ENCODE measurements at regions not wholly inside any gene's neighbourhood (a gene's known extent, or its start where the extent isn't known, plus 50 kb on each side); places are given as distances from the start of the nearest gene placed in this dataset.

- POLR2A ChIA-PET (ENCODE audit: unreplicated experiment), result no interaction called here
- Histone ChIP-seq H4K20me1 (ENCODE audit: low read length) (no peaks in the 10 kb centered on the region), H3K9ac (ENCODE audit: low read length) (no peak overlapping the region), H3K27ac (ENCODE audit: low read length) (no peak overlapping the region), H3K9me2 (replicated peaks; ENCODE audit: low read length) (no peaks in the 10 kb centered on the region), H3F3A (ENCODE audit: low read length, unreplicated experiment) (no peaks in the 10 kb centered on the region), H3K27me3 (ENCODE audit: low read length) (peaks cover 54% of the 10 kb centered on the region), H3K9me3 (ENCODE audit: low read length) (no peaks in the 10 kb centered on the region), H3K36me3 (ENCODE audit: low read depth, low read length) (no peaks in the 10 kb centered on the region), H2AFZ (ENCODE audit: low read length) (no peak overlapping the region), H3K79me2 (ENCODE audit: low read length) (no peaks in the 10 kb centered on the region), H3K4me3 (ENCODE audit: low read length) (no peak overlapping the region), H3K4me2 (ENCODE audit: low read length) (no peak overlapping the region), H3K4me1 (ENCODE audit: insufficient read depth, low read length) (no peaks in the 10 kb centered on the region)
- CTCF ChIA-PET, result no interaction called here
- DNase-seq, result no peak
- ATAC-seq, result no peak
- intact Hi-C loops (cut with micrococcal nuclease), result no loop called here
- no TSS peak for BruUV-seq (replicated peaks)
- TF ChIP-seq EZH2 (IDR thresholded peaks at IDR 0.05; ENCODE audit: low read length, unreplicated experiment) (no peak), EZH2phosphoT487 (IDR thresholded peaks at IDR 0.05; ENCODE audit: borderline replicate concordance, low read length) (no peak), CTCF (conservative IDR thresholded peaks at IDR 0.05; ENCODE audit: low read depth, low read length) (no peak)
Observed at GRCh38 chr5:1963358-1963757, 80.6 kb upstream of the IRX4 start.

GRCh38 chr5:1962619-1963355, 80.1 kb upstream of the IRX4 start:
- no peak for TF ChIP-seq EZH2 (IDR thresholded peaks at IDR 0.05; ENCODE audit: low read length, unreplicated experiment)
- TF ChIP-seq EZH2phosphoT487 (IDR thresholded peaks at IDR 0.05; ENCODE audit: borderline replicate concordance, low read length), result no peak
- TF ChIP-seq CTCF (conservative IDR thresholded peaks at IDR 0.05; ENCODE audit: low read depth, low read length), result no peak
- ChIA-PET CTCF (no interaction called here), POLR2A (ENCODE audit: unreplicated experiment) (no interaction called here)
- H3K9me3 ChIP-seq (ENCODE audit: low read length), result no peaks in the 10 kb centered on the region
- no TSS peak for BruUV-seq (replicated peaks)
- H3K9me2 ChIP-seq (replicated peaks; ENCODE audit: low read length), result no peaks in the 10 kb centered on the region
- no peak overlapping the region for H3K4me3 ChIP-seq (ENCODE audit: low read length)
- DNase-seq (no peak), ATAC-seq (no peak)
- no peak overlapping the region for H2AFZ ChIP-seq (ENCODE audit: low read length)
- peaks cover 50% of the 10 kb centered on the region for H3K27me3 ChIP-seq (ENCODE audit: low read length)
- intact Hi-C loops (cut with micrococcal nuclease), result no loop called here
- no peak overlapping the region for H3K4me2 ChIP-seq (ENCODE audit: low read length)
- H3K27ac ChIP-seq (ENCODE audit: low read length), result no peak overlapping the region
- no peaks in the 10 kb centered on the region for H3F3A ChIP-seq (ENCODE audit: low read length, unreplicated experiment)
- no peak overlapping the region for H3K9ac ChIP-seq (ENCODE audit: low read length)
- no peaks in the 10 kb centered on the region for H3K4me1 ChIP-seq (ENCODE audit: insufficient read depth, low read length)
- H3K79me2 ChIP-seq (ENCODE audit: low read length), result no peaks in the 10 kb centered on the region
- H4K20me1 ChIP-seq (ENCODE audit: low read length), result no peaks in the 10 kb centered on the region
- no peaks in the 10 kb centered on the region for H3K36me3 ChIP-seq (ENCODE audit: low read depth, low read length)

- H3K4me2 ChIP-seq (ENCODE audit: low read length), result no peak overlapping the region
- no peak for ATAC-seq
- H3K27me3 ChIP-seq (ENCODE audit: low read length), result peaks cover 49% of the 10 kb centered on the region
- H3K9ac ChIP-seq (ENCODE audit: low read length), result no peak overlapping the region
- no peaks in the 10 kb centered on the region for H3K79me2 ChIP-seq (ENCODE audit: low read length)
- BruUV-seq (replicated peaks), result no TSS peak
- no peaks in the 10 kb centered on the region for H3K9me3 ChIP-seq (ENCODE audit: low read length)
- no peaks in the 10 kb centered on the region for H3K36me3 ChIP-seq (ENCODE audit: low read depth, low read length)
- no peaks in the 10 kb centered on the region for H3K4me1 ChIP-seq (ENCODE audit: insufficient read depth, low read length)
- CTCF ChIA-PET, result no interaction called here
- no peaks in the 10 kb centered on the region for H3F3A ChIP-seq (ENCODE audit: low read length, unreplicated experiment)
- POLR2A ChIA-PET (ENCODE audit: unreplicated experiment), result no interaction called here
- no peak overlapping the region for H3K27ac ChIP-seq (ENCODE audit: low read length)
- no peaks in the 10 kb centered on the region for H3K9me2 ChIP-seq (replicated peaks; ENCODE audit: low read length)
- no peak for DNase-seq
- H2AFZ ChIP-seq (ENCODE audit: low read length), result no peak overlapping the region
- H3K4me3 ChIP-seq (ENCODE audit: low read length), result no peak overlapping the region
- no peaks in the 10 kb centered on the region for H4K20me1 ChIP-seq (ENCODE audit: low read length)
- intact Hi-C loops (cut with micrococcal nuclease), result no loop called here
- TF ChIP-seq EZH2phosphoT487 (IDR thresholded peaks at IDR 0.05; ENCODE audit: borderline replicate concordance, low read length) (no peak), CTCF (conservative IDR thresholded peaks at IDR 0.05; ENCODE audit: low read depth, low read length) (no peak), EZH2 (IDR thresholded peaks at IDR 0.05; ENCODE audit: low read length, unreplicated experiment) (no peak)
Observed at GRCh38 chr5:1961952-1962595, 79.3 kb upstream of the IRX4 start.
